Stimulated activated CD4-positive, alpha-beta T cell treated with anti-CD3 and anti-CD28 coated beads, Interleukin-1b, Interleukin-23, amount 100 ng/mL, for 4 hours (primary cell): ENCODE measurements at regions not wholly inside any gene's neighbourhood (a gene's known extent, or its start where the extent isn't known, plus 50 kb on each side); places are given as distances from the start of the nearest gene placed in this dataset.

ENCODE experiments used
- DNase-seq, 2 donors: peaks; one replicate each; pipeline ENCODE4 v3.0.0-alpha.2; 2020; ENCODE audit warnings: low read depth in 2 of 2

GRCh38 chr10:118412932-118413331 lies 70.8 kb upstream of the FAM204A start:
- no peak for DNase-seq

GRCh38 chr10:118412132-118412760 lies 70.1 kb upstream of the FAM204A start:
- DNase-seq = no peak

- DNase-seq = no peak
These were observed 67.2 kb upstream of the FAM204A start for GRCh38 chr10:118409295-118409694.

GRCh38 chr10:118408181-118408580 lies 66.1 kb upstream of the FAM204A start:
- no peak for DNase-seq

- no peak for DNase-seq
These were observed 65.7 kb upstream of the FAM204A start for GRCh38 chr10:118407777-118408176.

- DNase-seq = no peak
These were observed 64.9 kb upstream of the FAM204A start for GRCh38 chr10:118407026-118407425.

- no peak for DNase-seq
These were observed 63.8 kb upstream of the FAM204A start for GRCh38 chr10:118405928-118406327.

GRCh38 chr10:118403967-118404366 lies 61.8 kb upstream of the FAM204A start:
- no peak for DNase-seq

GRCh38 chr10:118401708-118402193 lies 59.6 kb upstream of the FAM204A start:
- no peak for DNase-seq

GRCh38 chr10:118397391-118397790 lies 55.3 kb upstream of the FAM204A start:
- DNase-seq = no peak

GRCh38 chr10:118395947-118396346 lies 53.8 kb upstream of the FAM204A start:
- no peak for DNase-seq

GRCh38 chr10:118394301-118395200 lies 52.4 kb upstream of the FAM204A start:
- DNase-seq = no peak

- no peak for DNase-seq
These were observed 50.6 kb upstream of the FAM204A start for GRCh38 chr10:118392761-118393160.
